ENCODE measurements at regions not wholly inside any gene's neighbourhood (a gene's known extent, or its start where the extent isn't known, plus 50 kb on each side); places are given as distances from the start of the nearest gene placed in this dataset.

GRCh38 chr3:76026379-76026778 is 241.0 kb upstream of the ZNF717 start:
- TF ChIP-seq, protein P1, sequence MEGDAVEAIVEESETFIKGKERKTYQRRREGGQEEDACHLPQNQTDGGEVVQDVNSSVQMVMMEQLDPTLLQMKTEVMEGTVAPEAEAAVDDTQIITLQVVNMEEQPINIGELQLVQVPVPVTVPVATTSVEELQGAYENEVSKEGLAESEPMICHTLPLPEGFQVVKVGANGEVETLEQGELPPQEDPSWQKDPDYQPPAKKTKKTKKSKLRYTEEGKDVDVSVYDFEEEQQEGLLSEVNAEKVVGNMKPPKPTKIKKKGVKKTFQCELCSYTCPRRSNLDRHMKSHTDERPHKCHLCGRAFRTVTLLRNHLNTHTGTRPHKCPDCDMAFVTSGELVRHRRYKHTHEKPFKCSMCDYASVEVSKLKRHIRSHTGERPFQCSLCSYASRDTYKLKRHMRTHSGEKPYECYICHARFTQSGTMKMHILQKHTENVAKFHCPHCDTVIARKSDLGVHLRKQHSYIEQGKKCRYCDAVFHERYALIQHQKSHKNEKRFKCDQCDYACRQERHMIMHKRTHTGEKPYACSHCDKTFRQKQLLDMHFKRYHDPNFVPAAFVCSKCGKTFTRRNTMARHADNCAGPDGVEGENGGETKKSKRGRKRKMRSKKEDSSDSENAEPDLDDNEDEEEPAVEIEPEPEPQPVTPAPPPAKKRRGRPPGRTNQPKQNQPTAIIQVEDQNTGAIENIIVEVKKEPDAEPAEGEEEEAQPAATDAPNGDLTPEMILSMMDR (conservative IDR thresholded peaks at IDR 0.05; ENCODE audit: low read depth, low read length), result no peak
- no peak overlapping the region for H3K4me3 ChIP-seq (ENCODE audit: low read depth, low read length)
- DNase-seq (ENCODE audit: low read depth), result peak; percentile 68

- TF ChIP-seq, protein P1 (conservative IDR thresholded peaks at IDR 0.05; ENCODE audit: low read depth, low read length), result no peak
- H3K4me3 ChIP-seq (ENCODE audit: low read depth, low read length), result no peak overlapping the region
- no peak for DNase-seq (ENCODE audit: low read depth)
These were observed 243.4 kb upstream of the ZNF717 start for GRCh38 chr3:76028774-76029173.

DNA sequence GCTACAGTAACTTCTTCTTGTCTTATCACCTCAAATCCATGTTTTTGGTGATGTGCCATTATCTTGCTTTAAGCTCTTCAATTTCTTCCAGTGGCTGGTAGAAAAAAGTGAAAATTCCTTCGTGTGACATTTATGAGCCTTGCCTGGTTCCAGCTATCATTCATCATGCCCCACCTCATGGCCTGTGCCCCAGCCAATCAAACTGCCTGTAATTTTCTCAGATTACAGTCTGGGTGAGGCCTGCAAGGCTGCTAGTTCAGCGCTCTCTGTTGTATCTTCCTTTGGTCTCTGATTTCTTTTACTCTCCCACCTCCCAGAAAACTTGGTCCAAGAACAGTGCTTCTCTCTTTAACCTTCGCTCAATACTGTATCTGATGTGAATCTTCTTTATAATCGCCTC is 249.3 kb upstream of the ZNF717 start:
- no peak for DNase-seq (ENCODE audit: low read depth)
- TF ChIP-seq, protein P1 (conservative IDR thresholded peaks at IDR 0.05; ENCODE audit: low read depth, low read length), result no peak
- no peak overlapping the region for H3K4me3 ChIP-seq (ENCODE audit: low read depth, low read length)

DNA sequence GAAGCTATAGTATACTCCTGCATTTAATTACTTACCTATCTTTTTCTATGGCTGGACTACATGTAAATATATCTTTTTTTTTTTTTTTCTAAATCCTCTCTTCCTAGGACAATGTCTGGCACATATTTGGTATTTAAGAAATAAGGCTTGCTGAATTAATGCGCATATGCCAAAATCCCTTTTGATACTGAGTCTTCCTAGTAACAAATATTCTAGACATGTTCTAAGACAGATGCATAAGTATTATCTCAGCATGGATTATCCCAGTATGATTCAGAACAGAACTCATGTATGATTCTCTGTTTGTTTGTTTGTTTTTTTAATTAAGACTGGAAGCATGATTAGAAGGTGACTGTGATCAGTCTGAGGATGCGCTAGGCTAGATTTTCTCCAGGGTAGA is 249.8 kb upstream of the ZNF717 start:
- no peak for DNase-seq (ENCODE audit: low read depth)
- TF ChIP-seq, protein P1 (conservative IDR thresholded peaks at IDR 0.05; ENCODE audit: low read depth, low read length), result no peak

GRCh38 chr3:76038949-76039348 is 253.6 kb upstream of the ZNF717 start:
- H3K4me3 ChIP-seq (ENCODE audit: low read depth, low read length), result no peak overlapping the region
- no peak for DNase-seq (ENCODE audit: low read depth)
- TF ChIP-seq, protein P1 (conservative IDR thresholded peaks at IDR 0.05; ENCODE audit: low read depth, low read length), result no peak

More for the DNA sequence above, 249.8 kb upstream of the ZNF717 start:
- H3K4me3 ChIP-seq (ENCODE audit: low read depth, low read length), result no peak overlapping the region

DNA sequence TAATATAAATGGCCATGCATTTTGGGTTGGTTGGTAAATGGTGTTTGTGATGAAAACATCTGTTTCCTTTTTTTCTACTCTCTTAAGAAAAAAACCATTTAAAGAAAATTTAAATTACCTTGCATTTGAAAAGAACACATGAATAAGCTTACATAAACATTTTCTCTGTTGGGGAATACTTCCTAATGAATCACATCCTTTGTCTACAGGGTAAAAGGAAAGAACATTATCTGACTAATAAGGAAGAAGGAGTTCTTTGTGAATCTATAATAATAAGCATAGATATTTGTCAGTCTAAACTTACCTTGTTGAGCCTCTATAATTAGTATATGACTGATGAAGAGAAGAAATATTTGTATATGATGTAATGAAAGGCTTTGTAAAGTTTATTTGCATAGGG is 254.1 kb upstream of the ZNF717 start:
- peak; percentile 46 for DNase-seq (ENCODE audit: low read depth)
- TF ChIP-seq, protein P1 (conservative IDR thresholded peaks at IDR 0.05; ENCODE audit: low read depth, low read length), result no peak
- no peak overlapping the region for H3K4me3 ChIP-seq (ENCODE audit: low read depth, low read length)

DNA sequence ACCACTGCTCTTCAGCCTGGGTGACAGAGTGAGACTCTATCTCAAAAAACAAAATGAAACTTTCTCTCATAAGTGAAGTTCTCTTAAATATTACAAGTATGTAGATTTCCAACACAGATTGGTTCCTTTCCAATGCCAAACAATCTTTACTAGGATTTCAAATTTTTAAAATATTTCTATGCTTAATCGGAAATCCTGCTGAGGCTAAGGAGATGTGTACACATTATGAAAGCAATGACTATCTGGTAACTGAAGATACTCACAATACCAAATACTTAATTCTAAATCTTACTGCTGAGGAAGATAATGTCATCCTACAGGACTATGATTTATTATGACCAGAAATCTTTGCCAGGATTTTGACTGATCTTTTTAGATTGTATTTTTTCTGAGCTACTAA is 255.6 kb upstream of the ZNF717 start:
- TF ChIP-seq, protein P1 (conservative IDR thresholded peaks at IDR 0.05; ENCODE audit: low read depth, low read length), result no peak
- H3K4me3 ChIP-seq (ENCODE audit: low read depth, low read length), result no peak overlapping the region
- DNase-seq (ENCODE audit: low read depth), result peak; percentile 77
